ENCODE measurements at regions not wholly inside any gene's neighbourhood (a gene's known extent, or its start where the extent isn't known, plus 50 kb on each side); places are given as distances from the start of the nearest gene placed in this dataset.
"Not testable (repeated sequence)": the region's sequence is repeated elsewhere in the genome, so short reads cannot be mapped to it uniquely, and the experiment has no call there.

DNA sequence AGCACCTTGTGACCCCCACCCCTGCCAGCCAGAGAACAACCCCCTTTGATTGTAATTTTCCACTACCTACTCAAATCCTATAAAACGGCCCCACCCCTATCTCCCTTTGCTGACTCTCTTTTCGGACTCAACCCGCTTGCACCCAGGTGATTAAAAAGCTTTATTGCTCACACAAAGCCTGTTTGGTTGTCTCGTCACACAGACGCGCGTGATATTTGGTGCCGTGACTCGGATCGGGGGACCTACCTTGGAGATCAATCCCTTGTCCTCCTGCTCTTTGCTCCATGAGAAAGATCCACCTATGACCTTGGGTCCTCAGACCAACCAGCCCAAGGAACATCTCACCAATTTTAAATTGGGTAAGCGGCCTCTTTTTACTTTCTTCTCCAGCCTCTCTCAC, 995.0 kb upstream of the LCORL start:
- DNase-seq (ENCODE audit: low read depth, low spot score); BruUV-seq (replicated peaks); H3K9ac ChIP-seq (ENCODE audit: control insufficient read depth, insufficient read depth, low read length); H3K9me3 ChIP-seq (replicated peaks; ENCODE audit: control insufficient read depth, insufficient read depth, low read length); H2AFZ ChIP-seq (ENCODE audit: control insufficient read depth, low read depth, low read length); H3K36me3 ChIP-seq (ENCODE audit: control insufficient read depth in 2 of 2, insufficient read depth in 2 of 2, low read length in 1 of 2); H3K4me1 ChIP-seq (ENCODE audit: control insufficient read depth, insufficient read depth, low read length); H3K4me2 ChIP-seq (ENCODE audit: control insufficient read depth, insufficient read depth); H3K4me3 ChIP-seq; RAD21 ChIA-PET (ENCODE audit: unreplicated experiment); H3K27me3 ChIP-seq (replicated peaks in 1 of 2; ENCODE audit: control insufficient read depth in 2 of 2, insufficient read depth in 2 of 2, low read length in 1 of 2); H3K27ac ChIP-seq (ENCODE audit: control insufficient read depth, insufficient read depth); SMC1A ChIA-PET (ENCODE audit: uncharacterized antibody, unreplicated experiment); ATAC-seq; H4K20me1 ChIP-seq (ENCODE audit: control insufficient read depth, insufficient read depth); H3K79me2 ChIP-seq (ENCODE audit: control insufficient read depth, insufficient read depth, low read length); POLR2A ChIA-PET; CTCF ChIA-PET; in situ Hi-C loops (cut with MboI); intact Hi-C loops (cut with micrococcal nuclease; ENCODE audit: unreplicated experiment); FAIRE-seq: not testable (repeated sequence)
- WGBS (ENCODE audit: insufficient coverage, insufficient replicate concordance, low lambda C conversion rate, missing lambda C conversion rate) = 59% methylated on average over 11 of the region's 11 CpGs

DNA sequence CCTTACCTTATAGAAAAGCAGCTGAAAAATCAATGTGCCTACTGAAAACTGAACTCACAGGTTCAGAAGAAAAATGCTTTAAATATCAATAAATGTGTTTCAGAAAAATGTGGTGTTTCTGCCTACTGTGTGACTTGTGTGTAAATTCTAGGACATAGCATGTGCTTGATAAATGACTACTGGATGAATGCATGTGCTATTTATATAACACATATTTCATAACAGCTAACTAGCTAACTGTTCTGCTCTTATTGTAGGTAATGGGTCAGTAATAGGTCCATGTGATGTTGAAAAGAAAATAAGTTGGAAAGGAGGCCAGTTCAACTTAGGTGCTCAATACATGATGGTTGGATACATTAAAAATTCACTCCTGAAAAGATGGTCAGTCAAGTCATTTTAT, 993.0 kb upstream of the LCORL start:
- Histone ChIP-seq H3K4me2 (ENCODE audit: control insufficient read depth, insufficient read depth) (no peak overlapping the region), H3K27me3 (replicated peaks in 1 of 2; ENCODE audit: control insufficient read depth in 2 of 2, insufficient read depth in 2 of 2, low read length in 1 of 2) (no peaks in the 10 kb centered on the region), H2AFZ (ENCODE audit: control insufficient read depth, low read depth, low read length) (no peak overlapping the region), H3K9ac (ENCODE audit: control insufficient read depth, insufficient read depth, low read length) (no peak overlapping the region), H3K79me2 (ENCODE audit: control insufficient read depth, insufficient read depth, low read length) (no peaks in the 10 kb centered on the region), H4K20me1 (ENCODE audit: control insufficient read depth, insufficient read depth) (no peaks in the 10 kb centered on the region), H3K4me3 (no peak overlapping the region), H3K9me3 (replicated peaks; ENCODE audit: control insufficient read depth, insufficient read depth, low read length) (no peaks in the 10 kb centered on the region), H3K4me1 (ENCODE audit: control insufficient read depth, insufficient read depth, low read length) (no peaks in the 10 kb centered on the region), H3K27ac (ENCODE audit: control insufficient read depth, insufficient read depth) (no peak overlapping the region), H3K36me3 (ENCODE audit: control insufficient read depth in 2 of 2, insufficient read depth in 2 of 2, low read length in 1 of 2) (no peaks in the 10 kb centered on the region)
- SMC1A ChIA-PET (ENCODE audit: uncharacterized antibody, unreplicated experiment) = no interaction called here
- no peak for DNase-seq (ENCODE audit: low read depth, low spot score)
- POLR2A ChIA-PET = no interaction called here
- no peak for ATAC-seq
- RAD21 ChIA-PET (ENCODE audit: unreplicated experiment) = no interaction called here
- intact Hi-C loops (cut with micrococcal nuclease; ENCODE audit: unreplicated experiment) (no loop called here), in situ Hi-C loops (cut with MboI) (no loop called here)
- FAIRE-seq = no peak
- no TSS peak for BruUV-seq (replicated peaks)
- CTCF ChIA-PET = no interaction called here
- TF ChIP-seq MEF2B (IDR thresholded peaks at IDR 0.05; ENCODE audit: partially characterized antibody, poor library complexity, severe bottlenecking) (no peak), BHLHE40 (IDR thresholded peaks at IDR 0.05; ENCODE audit: borderline replicate concordance in 1 of 2, low read depth in 2 of 2, low read length in 1 of 2) (no peak), RFX5 (IDR thresholded peaks at IDR 0.05; ENCODE audit: low read depth, low read length) (no peak), MXI1 (IDR thresholded peaks at IDR 0.05; ENCODE audit: low read depth, low read length) (no peak), BMI1 (IDR thresholded peaks at IDR 0.05; ENCODE audit: borderline replicate concordance) (no peak), RBBP5 (conservative IDR thresholded peaks at IDR 0.05) (no peak), RCOR1 (conservative IDR thresholded peaks at IDR 0.05; ENCODE audit: low read depth, low read length) (no peak), CHD2 (IDR thresholded peaks at IDR 0.05; ENCODE audit: borderline replicate concordance, low read depth, low read length) (no peak), HDGF (IDR thresholded peaks at IDR 0.05) (no peak), ZNF24 (IDR thresholded peaks at IDR 0.05) (no peak), CBFB (IDR thresholded peaks at IDR 0.05; ENCODE audit: low read depth) (no peak)
- TF ChIP-seq, protein P1, sequence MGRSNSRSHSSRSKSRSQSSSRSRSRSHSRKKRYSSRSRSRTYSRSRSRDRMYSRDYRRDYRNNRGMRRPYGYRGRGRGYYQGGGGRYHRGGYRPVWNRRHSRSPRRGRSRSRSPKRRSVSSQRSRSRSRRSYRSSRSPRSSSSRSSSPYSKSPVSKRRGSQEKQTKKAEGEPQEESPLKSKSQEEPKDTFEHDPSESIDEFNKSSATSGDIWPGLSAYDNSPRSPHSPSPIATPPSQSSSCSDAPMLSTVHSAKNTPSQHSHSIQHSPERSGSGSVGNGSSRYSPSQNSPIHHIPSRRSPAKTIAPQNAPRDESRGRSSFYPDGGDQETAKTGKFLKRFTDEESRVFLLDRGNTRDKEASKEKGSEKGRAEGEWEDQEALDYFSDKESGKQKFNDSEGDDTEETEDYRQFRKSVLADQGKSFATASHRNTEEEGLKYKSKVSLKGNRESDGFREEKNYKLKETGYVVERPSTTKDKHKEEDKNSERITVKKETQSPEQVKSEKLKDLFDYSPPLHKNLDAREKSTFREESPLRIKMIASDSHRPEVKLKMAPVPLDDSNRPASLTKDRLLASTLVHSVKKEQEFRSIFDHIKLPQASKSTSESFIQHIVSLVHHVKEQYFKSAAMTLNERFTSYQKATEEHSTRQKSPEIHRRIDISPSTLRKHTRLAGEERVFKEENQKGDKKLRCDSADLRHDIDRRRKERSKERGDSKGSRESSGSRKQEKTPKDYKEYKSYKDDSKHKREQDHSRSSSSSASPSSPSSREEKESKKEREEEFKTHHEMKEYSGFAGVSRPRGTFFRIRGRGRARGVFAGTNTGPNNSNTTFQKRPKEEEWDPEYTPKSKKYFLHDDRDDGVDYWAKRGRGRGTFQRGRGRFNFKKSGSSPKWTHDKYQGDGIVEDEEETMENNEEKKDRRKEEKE (IDR thresholded peaks at IDR 0.05) = no peak
- TF ChIP-seq, protein P2, sequence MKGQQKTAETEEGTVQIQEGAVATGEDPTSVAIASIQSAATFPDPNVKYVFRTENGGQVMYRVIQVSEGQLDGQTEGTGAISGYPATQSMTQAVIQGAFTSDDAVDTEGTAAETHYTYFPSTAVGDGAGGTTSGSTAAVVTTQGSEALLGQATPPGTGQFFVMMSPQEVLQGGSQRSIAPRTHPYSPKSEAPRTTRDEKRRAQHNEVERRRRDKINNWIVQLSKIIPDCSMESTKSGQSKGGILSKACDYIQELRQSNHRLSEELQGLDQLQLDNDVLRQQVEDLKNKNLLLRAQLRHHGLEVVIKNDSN (IDR thresholded peaks at IDR 0.05; ENCODE audit: borderline replicate concordance, extremely low read length, insufficient read depth, low read depth, low read length) = no peak
- TF ChIP-seq, protein P3, sequence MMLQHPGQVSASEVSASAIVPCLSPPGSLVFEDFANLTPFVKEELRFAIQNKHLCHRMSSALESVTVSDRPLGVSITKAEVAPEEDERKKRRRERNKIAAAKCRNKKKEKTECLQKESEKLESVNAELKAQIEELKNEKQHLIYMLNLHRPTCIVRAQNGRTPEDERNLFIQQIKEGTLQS (IDR thresholded peaks at IDR 0.05; ENCODE audit: borderline replicate concordance, extremely low read depth, low read depth, low read length) = no peak

Measured in GM12878 (cell line).